Activated T-cell treated with anti-CD3 and anti-CD28 coated beads, Interleukin-2, amount 50 U/mL, for 4 hours (primary cell): ENCODE measurements at regions not wholly inside any gene's neighbourhood (a gene's known extent, or its start where the extent isn't known, plus 50 kb on each side); places are given as distances from the start of the nearest gene placed in this dataset.
"Not testable (repeated sequence)": the region's sequence is repeated elsewhere in the genome, so short reads cannot be mapped to it uniquely, and the experiment has no call there.

Experiments
- ATAC-seq, 2 donors: fragments of 200-7000 bp; cut with Tn5 transposase; one replicate each; pipeline ENCODE4 v1.10.0; 2021
- DNase-seq: peaks from one replicate; pipeline ENCODE4 v3.0.0-alpha.2; 2020
- H3K27me3 Mint-ChIP-seq: one replicate; pipeline ENCODE4 v1.8.0; 2021; ENCODE audit warnings: low read depth, mixed read lengths
- H3K36me3 Mint-ChIP-seq: one replicate; pipeline ENCODE4 v1.8.0; 2022; ENCODE audit warnings: mixed read lengths; ENCODE audit not compliant: insufficient read depth
- H3K4me1 Mint-ChIP-seq: one replicate; pipeline ENCODE4 v1.8.0; 2021; ENCODE audit warnings: low read depth, mixed read lengths
- H3K4me3 Mint-ChIP-seq: one replicate; pipeline ENCODE4 v1.8.0; 2021; ENCODE audit warnings: mild to moderate bottlenecking, moderate library complexity, mixed read lengths
- H3K9me3 Mint-ChIP-seq: one replicate; pipeline ENCODE4 v1.8.0; 2021; ENCODE audit warnings: mixed read lengths

- not testable (repeated sequence) for H3K27me3 Mint-ChIP-seq, H3K4me3 Mint-ChIP-seq, ATAC-seq, H3K4me1 Mint-ChIP-seq, H3K36me3 Mint-ChIP-seq, H3K9me3 Mint-ChIP-seq, DNase-seq
Observed at GRCh38 chr20:53804308-53804707, 210.7 kb upstream of the ZNF217 start.

GRCh38 chr20:53803492-53804155 is 210.0 kb upstream of the ZNF217 start:
- H3K36me3 Mint-ChIP-seq = no peaks in the 10 kb centered on the region
- no peaks in the 10 kb centered on the region for H3K4me1 Mint-ChIP-seq
- no peak overlapping the region for H3K4me3 Mint-ChIP-seq
- ATAC-seq = no peak
- no peaks in the 10 kb centered on the region for H3K9me3 Mint-ChIP-seq
- H3K27me3 Mint-ChIP-seq = no peaks in the 10 kb centered on the region
- DNase-seq = no peak

- no peaks in the 10 kb centered on the region for H3K27me3 Mint-ChIP-seq
- H3K4me1 Mint-ChIP-seq = no peaks in the 10 kb centered on the region
- H3K36me3 Mint-ChIP-seq = no peaks in the 10 kb centered on the region
- H3K4me3 Mint-ChIP-seq = no peak overlapping the region
- ATAC-seq (no peak), DNase-seq (no peak)
- H3K9me3 Mint-ChIP-seq = no peaks in the 10 kb centered on the region
Observed at GRCh38 chr20:53801609-53802370, 208.2 kb upstream of the ZNF217 start.

GRCh38 chr20:53800883-53801604 is 207.4 kb upstream of the ZNF217 start:
- Mint-ChIP-seq H3K4me1 (no peaks in the 10 kb centered on the region), H3K4me3 (no peak overlapping the region), H3K27me3 (no peaks in the 10 kb centered on the region)

GRCh38 chr20:53800418-53800817 is 206.8 kb upstream of the ZNF217 start:
- ATAC-seq = no peak
- DNase-seq = no peak
- Mint-ChIP-seq H3K36me3 (no peaks in the 10 kb centered on the region), H3K4me1 (no peaks in the 10 kb centered on the region), H3K9me3 (no peaks in the 10 kb centered on the region), H3K4me3 (no peak overlapping the region), H3K27me3 (no peaks in the 10 kb centered on the region)

More at GRCh38 chr20:53800883-53801604, 207.4 kb upstream of the ZNF217 start:
- DNase-seq (no peak), ATAC-seq (no peak)
- no peaks in the 10 kb centered on the region for H3K36me3 Mint-ChIP-seq
- no peaks in the 10 kb centered on the region for H3K9me3 Mint-ChIP-seq

GRCh38 chr20:53797085-53797484 is 203.4 kb upstream of the ZNF217 start:
- H3K36me3 Mint-ChIP-seq = no peaks in the 10 kb centered on the region
- no peaks in the 10 kb centered on the region for H3K9me3 Mint-ChIP-seq
- no peaks in the 10 kb centered on the region for H3K4me1 Mint-ChIP-seq
- ATAC-seq (no peak), DNase-seq (no peak)
- H3K4me3 Mint-ChIP-seq = no peak overlapping the region
- no peaks in the 10 kb centered on the region for H3K27me3 Mint-ChIP-seq

GRCh38 chr20:53795170-53795569 is 201.5 kb upstream of the ZNF217 start:
- Mint-ChIP-seq H3K4me3 (no peak overlapping the region), H3K36me3 (no peaks in the 10 kb centered on the region)

GRCh38 chr20:53794529-53795115 is 201.0 kb upstream of the ZNF217 start:
- Mint-ChIP-seq H3K4me3 (no peak overlapping the region), H3K4me1 (peaks cover 4% of the 10 kb centered on the region), H3K27me3 (no peaks in the 10 kb centered on the region), H3K36me3 (no peaks in the 10 kb centered on the region), H3K9me3 (no peaks in the 10 kb centered on the region)
- ATAC-seq (no peak), DNase-seq (no peak)

More at GRCh38 chr20:53795170-53795569, 201.5 kb upstream of the ZNF217 start:
- Mint-ChIP-seq H3K27me3 (no peaks in the 10 kb centered on the region), H3K4me1 (no peaks in the 10 kb centered on the region), H3K9me3 (no peaks in the 10 kb centered on the region)
- DNase-seq (no peak), ATAC-seq (no peak)

- Mint-ChIP-seq H3K4me3 (no peak overlapping the region), H3K4me1 (peaks cover 9% of the 10 kb centered on the region), H3K27me3 (no peaks in the 10 kb centered on the region), H3K36me3 (no peaks in the 10 kb centered on the region), H3K9me3 (no peaks in the 10 kb centered on the region)
- no peak for ATAC-seq
- no peak for DNase-seq
Observed at GRCh38 chr20:53793783-53794383, 200.2 kb upstream of the ZNF217 start.

GRCh38 chr20:53792946-53793536 is 199.4 kb upstream of the ZNF217 start:
- ATAC-seq (no peak), DNase-seq (no peak)
- no peaks in the 10 kb centered on the region for H3K27me3 Mint-ChIP-seq
- H3K4me1 Mint-ChIP-seq = peaks cover 9% of the 10 kb centered on the region
- H3K4me3 Mint-ChIP-seq = no peak overlapping the region
- no peaks in the 10 kb centered on the region for H3K9me3 Mint-ChIP-seq
- no peaks in the 10 kb centered on the region for H3K36me3 Mint-ChIP-seq

GRCh38 chr20:53789989-53790675 is 196.5 kb upstream of the ZNF217 start:
- peak; percentile 63 to 73 for ATAC-seq
- Mint-ChIP-seq H3K36me3 (no peaks in the 10 kb centered on the region), H3K9me3 (no peaks in the 10 kb centered on the region), H3K27me3 (no peaks in the 10 kb centered on the region), H3K4me3 (no peak overlapping the region), H3K4me1 (peaks cover 14% of the 10 kb centered on the region)
- DNase-seq = no peak

GRCh38 chr20:53788253-53789022 is 194.8 kb upstream of the ZNF217 start:
- Mint-ChIP-seq H3K4me3 (no peak overlapping the region), H3K9me3 (no peaks in the 10 kb centered on the region), H3K4me1 (peaks cover 14% of the 10 kb centered on the region), H3K36me3 (no peaks in the 10 kb centered on the region), H3K27me3 (no peaks in the 10 kb centered on the region)
- ATAC-seq (no peak), DNase-seq (no peak)

- not testable (repeated sequence) for ATAC-seq, H3K4me3 Mint-ChIP-seq, H3K27me3 Mint-ChIP-seq, DNase-seq, H3K36me3 Mint-ChIP-seq, H3K9me3 Mint-ChIP-seq
- peaks cover 14% of the 10 kb centered on the region for H3K4me1 Mint-ChIP-seq
Observed at GRCh38 chr20:53787491-53787931, 193.9 kb upstream of the ZNF217 start.
